Kidney epithelial cell (primary cell): ENCODE measurements at regions not wholly inside any gene's neighbourhood (a gene's known extent, or its start where the extent isn't known, plus 50 kb on each side); places are given as distances from the start of the nearest gene placed in this dataset.

Source experiments
- DNase-seq: peaks from one replicate; pipeline ENCODE4 v3.0.0-alpha.2; 2010; ENCODE audit warnings: low read depth
- H3K27me3 ChIP-seq: 2 replicates; pipeline ENCODE4 v1.6.0; 2011; ENCODE audit warnings: low read length; ENCODE audit not compliant: control insufficient read depth, insufficient read depth
- H3K36me3 ChIP-seq: 2 replicates; pipeline ENCODE4 v1.5.1; 2011; ENCODE audit warnings: low read length; ENCODE audit not compliant: control insufficient read depth, insufficient read depth
- H3K4me3 ChIP-seq: 2 replicates; pipeline ENCODE4 v1.5.1; 2011; ENCODE audit warnings: low read depth, mild to moderate bottlenecking, control low read depth, low read length
- TF ChIP-seq, protein P1 (sequence below): IDR thresholded peaks from 2 replicates; pipeline ENCODE4 v1.5.1; 2011; ENCODE audit warnings: mild to moderate bottlenecking, moderate library complexity, low read length, control low read depth, inconsistent platforms; ENCODE audit not compliant: insufficient read depth, poor library complexity, severe bottlenecking

GRCh38 chr16:52725461-52725860 is 178.5 kb upstream of the TOX3 start:
- Histone ChIP-seq H3K27me3 (no peaks in the 10 kb centered on the region), H3K4me3 (no peak overlapping the region), H3K36me3 (no peaks in the 10 kb centered on the region)
- TF ChIP-seq, protein P1, sequence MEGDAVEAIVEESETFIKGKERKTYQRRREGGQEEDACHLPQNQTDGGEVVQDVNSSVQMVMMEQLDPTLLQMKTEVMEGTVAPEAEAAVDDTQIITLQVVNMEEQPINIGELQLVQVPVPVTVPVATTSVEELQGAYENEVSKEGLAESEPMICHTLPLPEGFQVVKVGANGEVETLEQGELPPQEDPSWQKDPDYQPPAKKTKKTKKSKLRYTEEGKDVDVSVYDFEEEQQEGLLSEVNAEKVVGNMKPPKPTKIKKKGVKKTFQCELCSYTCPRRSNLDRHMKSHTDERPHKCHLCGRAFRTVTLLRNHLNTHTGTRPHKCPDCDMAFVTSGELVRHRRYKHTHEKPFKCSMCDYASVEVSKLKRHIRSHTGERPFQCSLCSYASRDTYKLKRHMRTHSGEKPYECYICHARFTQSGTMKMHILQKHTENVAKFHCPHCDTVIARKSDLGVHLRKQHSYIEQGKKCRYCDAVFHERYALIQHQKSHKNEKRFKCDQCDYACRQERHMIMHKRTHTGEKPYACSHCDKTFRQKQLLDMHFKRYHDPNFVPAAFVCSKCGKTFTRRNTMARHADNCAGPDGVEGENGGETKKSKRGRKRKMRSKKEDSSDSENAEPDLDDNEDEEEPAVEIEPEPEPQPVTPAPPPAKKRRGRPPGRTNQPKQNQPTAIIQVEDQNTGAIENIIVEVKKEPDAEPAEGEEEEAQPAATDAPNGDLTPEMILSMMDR, result no peak
- DNase-seq, result no peak

DNA sequence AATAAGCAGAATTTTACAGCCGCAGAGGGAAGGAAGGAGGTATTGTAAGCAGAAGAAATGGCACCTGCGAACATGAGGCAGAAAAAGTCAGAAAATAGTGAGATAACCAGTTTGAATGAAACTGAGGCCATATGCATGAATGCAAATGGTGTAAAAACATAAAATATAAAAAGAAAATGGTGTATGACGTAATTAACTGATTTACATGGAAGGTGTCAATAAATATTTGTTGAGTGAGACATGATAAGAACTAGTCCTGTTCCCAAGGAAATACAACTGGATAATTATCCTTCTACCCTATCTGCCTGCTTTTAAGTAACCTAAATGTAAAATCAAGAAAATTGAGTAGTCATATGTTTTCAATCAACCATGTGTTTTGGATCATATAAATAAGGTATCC is 178.1 kb upstream of the TOX3 start:
- no peaks in the 10 kb centered on the region for H3K36me3 ChIP-seq
- TF ChIP-seq, protein P1, result no peak

GRCh38 chr16:52721331-52721730 is 174.4 kb upstream of the TOX3 start:
- TF ChIP-seq, protein P1, result no peak
- Histone ChIP-seq H3K27me3 (no peaks in the 10 kb centered on the region), H3K4me3 (no peak overlapping the region), H3K36me3 (no peaks in the 10 kb centered on the region)
- no peak for DNase-seq

More for the DNA sequence above, 178.1 kb upstream of the TOX3 start:
- no peak for DNase-seq
- Histone ChIP-seq H3K4me3 (no peak overlapping the region), H3K27me3 (no peaks in the 10 kb centered on the region)

GRCh38 chr16:52718046-52718445 is 171.1 kb upstream of the TOX3 start:
- H3K4me3 ChIP-seq, result no peak overlapping the region
- DNase-seq, result no peak
- no peaks in the 10 kb centered on the region for H3K27me3 ChIP-seq
- TF ChIP-seq, protein P1, result no peak
- no peaks in the 10 kb centered on the region for H3K36me3 ChIP-seq

- no peak overlapping the region for H3K4me3 ChIP-seq
- DNase-seq, result no peak
- TF ChIP-seq, protein P1, result no peak
- H3K27me3 ChIP-seq, result no peaks in the 10 kb centered on the region
- H3K36me3 ChIP-seq, result no peaks in the 10 kb centered on the region
These were observed 166.8 kb upstream of the TOX3 start for GRCh38 chr16:52713740-52714139.

GRCh38 chr16:52709306-52709705 is 162.4 kb upstream of the TOX3 start:
- TF ChIP-seq, protein P1, result no peak

More at GRCh38 chr16:52709306-52709705, 162.4 kb upstream of the TOX3 start:
- no peak overlapping the region for H3K4me3 ChIP-seq
- H3K36me3 ChIP-seq, result no peaks in the 10 kb centered on the region
- no peaks in the 10 kb centered on the region for H3K27me3 ChIP-seq
- no peak for DNase-seq
